NOMO-1 treated with DMSO at 0.1 percent for 48 hours (cell line): ENCODE measurements at regions not wholly inside any gene's neighbourhood (a gene's known extent, or its start where the extent isn't known, plus 50 kb on each side); places are given as distances from the start of the nearest gene placed in this dataset.

Experiments
- DNase-seq: peaks from one replicate; lab custom pipeline; 2025; ENCODE audit not compliant: unreplicated experiment; lab: John Stamatoyannopoulos, UW

DNA sequence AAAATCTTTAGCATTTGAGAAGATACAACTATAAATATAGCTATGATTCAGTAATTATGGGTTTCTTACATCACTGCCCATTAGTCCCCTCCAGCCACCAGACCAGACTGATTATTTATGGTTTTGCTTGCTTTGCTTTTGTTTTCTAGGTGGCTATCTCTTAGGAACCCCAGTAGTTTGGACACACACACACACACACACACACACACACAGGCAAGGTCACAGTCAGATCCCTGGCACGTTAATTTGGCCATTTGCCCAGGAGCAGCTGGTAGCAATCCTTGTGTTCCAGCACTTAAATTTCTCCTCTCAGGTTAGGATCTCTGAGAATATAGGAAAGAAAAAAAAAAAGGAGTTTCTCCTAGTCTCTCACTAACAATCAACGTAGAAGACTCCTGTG is 90.2 kb upstream of the RESF1 start:
- DNase-seq: no peak

DNA sequence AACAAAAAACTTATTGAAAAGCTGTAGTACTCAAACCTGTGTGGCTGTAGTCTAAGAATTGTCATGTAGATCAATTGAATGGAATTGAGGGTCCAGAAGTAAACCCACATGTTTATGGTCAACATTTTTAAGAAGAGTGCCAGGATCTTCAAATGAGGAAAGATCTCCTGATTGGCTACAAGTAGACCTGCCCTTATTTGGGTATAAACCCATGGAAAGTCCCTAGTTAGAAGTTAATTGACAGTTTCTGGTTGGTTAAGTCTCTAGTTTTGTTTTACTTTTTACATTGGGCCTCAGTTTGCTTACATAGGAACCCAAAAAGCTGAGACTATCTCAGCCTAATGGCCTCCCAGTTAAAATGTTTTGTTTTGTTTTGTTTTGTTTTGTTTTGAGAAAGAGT is 91.9 kb upstream of the RESF1 start:
- DNase-seq: no peak

DNA sequence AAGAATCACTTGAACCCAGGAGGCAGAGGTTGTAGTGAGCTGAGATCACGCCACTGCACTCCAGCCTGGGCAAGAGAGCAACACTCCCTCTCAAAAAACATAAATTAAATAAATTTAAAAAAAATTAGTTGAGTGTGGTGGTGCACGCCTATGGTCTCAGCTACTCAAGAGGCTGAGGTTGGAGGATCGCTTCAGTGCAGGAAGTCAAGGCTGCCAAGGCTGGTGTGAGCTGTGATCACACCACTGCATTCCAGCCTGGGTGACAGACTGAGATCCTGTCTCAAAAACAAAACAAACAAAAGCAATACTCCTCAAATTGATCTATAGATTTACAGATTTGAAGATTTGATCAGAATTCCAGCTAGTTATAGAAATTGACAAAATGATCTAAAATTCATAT is 92.7 kb upstream of the RESF1 start:
- DNase-seq: no peak

DNA sequence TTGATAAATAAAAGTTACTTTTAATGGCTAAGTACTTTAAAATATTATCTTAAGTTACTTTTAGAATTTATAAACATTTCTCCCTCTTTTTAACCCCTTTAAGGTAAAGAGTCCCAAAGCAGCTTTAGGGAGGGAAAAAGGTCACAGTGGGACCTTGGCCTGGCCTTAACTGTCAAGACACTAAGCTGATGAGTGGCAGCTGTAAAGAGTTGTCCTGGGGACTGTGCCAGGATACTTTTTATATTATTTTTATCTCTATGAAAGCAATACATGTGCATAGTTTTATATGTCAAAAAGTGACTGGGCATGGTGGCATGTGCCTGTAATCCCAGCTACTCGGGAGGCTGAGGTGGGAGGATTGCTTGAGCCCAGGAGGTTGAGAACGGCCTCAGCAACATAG is 94.2 kb upstream of the RESF1 start:
- no peak for DNase-seq

DNA sequence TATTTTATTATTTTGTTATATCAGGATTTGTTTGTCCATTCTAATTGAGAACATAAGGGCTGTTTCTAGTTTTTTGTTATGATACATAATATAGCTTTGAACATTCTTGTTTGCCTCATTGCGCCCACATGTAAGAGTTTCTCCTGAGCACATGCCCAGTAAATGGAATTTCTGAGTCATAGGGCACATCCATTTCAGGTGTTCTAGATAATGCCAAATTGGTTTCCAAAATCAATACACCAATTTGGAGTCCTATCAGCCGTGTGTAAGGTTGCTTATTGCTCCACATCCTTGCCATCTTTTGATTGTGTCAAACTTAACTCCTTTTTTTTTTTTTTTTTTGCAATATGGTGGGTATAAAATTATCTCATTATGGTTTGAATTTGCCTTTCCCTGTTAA is 97.9 kb upstream of the RESF1 start:
- DNase-seq: no peak

DNA sequence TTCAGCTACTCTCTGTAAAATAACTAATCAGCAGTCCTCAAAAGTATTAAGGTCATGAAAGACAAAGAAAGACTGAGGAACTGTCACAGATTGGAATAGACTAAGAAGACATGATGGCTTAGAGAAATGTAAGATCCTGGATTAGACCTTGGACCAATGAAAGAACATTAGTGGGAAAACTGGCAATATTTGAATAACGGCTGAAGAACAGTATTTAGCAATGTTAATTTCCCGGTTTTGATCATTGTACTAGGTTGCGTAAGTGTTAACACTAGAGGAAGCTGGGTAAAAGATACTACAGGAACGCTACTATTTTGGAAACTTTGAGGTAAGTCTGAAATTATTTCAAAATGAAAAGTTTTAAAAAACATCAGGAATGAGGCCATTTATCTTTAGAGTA is 98.8 kb upstream of the RESF1 start:
- DNase-seq: no peak

DNA sequence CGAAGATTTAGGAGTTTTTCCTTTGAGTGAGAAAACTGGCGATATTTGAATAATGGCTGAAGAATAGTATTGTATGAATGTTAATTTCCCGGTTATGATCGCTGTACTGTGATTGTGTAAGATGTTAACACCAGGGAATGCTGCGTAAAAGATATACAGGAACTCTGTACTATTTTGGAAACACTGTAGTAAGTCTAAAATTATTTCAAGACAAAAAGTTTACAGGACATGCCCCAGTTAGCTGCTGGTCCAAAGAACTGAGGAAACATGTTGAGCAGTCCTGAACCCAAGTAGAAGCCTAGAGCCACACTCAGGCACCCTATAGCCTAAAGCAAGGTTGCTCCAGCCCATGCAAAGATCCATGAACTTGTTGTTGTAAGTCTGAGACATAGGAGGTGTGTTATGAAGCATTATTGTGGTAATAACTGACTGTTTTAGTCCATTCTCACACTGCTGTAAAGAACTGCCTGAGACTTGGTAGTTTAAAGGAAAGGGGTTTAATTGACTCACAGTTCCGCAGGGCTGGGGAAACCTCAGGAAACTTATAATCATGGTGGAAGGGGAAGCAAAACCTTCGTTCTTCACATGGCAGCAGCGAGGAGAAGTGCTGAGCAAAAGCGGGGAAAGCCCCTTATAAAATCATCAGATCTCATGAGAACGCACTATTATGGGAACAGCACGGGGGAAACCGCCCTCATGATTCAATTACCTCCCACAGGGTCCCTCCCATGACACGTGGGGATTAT is 99.8 kb upstream of the RESF1 start:
- no peak for DNase-seq

DNA sequence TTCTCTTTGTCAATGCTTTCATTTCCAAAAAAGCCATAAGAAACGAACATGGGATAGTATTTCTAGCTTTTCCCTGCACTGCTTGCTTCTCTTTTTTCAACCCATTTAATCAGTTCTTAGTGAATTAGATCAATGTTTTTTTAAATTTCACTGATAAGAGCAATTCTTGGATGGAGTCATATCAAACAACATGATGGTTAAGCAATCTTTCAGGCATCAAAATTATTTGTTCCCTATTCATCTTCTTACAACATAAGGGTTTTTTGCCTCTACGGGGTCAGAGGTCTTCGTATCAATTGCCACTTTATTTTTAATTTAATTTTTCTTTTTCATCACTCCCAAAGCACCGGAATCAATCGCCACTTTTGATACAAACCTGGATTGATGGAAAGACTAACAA is 103.8 kb upstream of the RESF1 start:
- DNase-seq: no peak

DNA sequence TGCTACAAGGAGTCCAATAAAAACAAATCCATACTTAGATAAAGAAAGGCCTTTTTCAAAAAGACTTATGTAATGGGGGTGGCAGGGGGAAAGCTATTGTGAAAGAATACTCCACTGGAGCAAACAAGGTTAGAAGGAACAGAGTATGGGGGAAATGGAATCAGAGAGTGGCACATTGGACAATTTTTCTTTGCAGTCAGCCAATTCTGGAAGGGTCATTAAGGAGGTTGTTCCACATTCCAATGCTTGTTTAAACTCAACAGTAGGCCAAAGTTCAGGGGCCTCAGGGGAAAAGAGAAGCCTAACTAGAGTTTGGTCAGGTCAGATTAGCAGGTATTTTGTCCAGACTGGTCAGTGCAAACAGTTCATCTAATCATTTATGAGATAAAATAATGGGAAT is 105.2 kb upstream of the RESF1 start:
- no peak for DNase-seq

DNA sequence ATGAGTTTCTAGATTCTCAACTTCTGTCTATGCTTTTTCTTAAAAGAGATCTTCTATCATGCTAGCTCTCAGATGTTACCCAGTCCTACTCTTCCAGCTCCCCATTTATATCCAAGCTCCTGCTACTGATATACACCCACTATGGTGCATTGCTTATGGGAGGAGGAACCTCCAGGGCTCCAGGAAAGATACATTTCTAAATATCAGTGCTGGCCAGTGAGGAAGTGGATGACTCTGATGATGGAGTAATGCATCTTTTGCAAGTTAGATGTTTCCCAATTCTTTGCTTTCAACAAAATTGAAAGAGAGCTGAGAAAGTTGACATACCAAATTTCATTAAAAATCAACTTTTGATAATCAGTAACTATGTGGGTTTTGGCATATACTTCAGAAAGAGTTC is 105.7 kb upstream of the RESF1 start:
- DNase-seq: peak; percentile 80

DNA sequence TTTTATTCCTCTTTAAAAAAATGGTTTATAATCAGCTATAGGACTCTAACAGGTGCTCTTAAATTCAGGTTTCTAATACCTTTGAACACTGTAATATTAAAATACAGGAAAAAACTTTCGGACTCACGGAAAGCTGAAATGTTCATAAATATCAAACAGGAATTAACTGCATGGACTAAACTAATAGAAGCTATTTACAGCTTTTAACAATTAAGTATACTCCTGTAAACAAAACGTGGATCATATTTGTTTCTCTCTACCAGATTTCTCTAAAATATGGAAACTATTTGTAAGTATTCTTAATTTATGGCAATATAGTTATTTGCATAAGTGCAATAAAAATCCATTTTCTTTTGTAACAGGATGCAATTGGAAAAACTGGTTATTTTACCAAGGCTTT is 108.9 kb upstream of the RESF1 start:
- DNase-seq: no peak

DNA sequence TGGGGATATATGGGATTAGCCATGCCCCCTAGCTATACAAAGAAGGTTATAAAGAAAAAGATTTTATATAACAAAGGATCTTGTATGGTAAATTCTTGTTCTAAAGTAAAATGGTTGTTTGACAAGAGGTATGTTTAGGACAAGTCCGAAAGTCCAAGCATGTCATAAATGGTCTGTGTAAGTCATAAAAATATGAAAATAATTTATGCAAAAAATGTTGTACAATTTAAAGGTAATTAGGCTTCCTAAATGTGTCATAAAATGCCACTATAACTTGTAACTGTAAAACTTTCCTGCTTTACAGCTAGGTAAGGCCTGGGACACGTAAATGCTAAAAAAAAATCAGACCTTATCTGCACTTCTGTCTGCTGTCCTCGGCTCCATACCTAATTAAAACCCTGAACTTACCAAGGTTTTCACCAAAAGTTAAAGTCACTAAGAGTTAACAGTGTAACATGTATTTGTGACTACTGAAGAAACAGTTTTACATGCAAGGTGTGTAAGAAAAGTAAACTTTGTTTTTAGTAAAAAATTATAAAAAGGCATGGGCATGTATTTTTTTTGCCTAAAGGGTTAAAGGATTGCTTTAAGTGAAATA is 110.0 kb upstream of the RESF1 start:
- DNase-seq: no peak

DNA sequence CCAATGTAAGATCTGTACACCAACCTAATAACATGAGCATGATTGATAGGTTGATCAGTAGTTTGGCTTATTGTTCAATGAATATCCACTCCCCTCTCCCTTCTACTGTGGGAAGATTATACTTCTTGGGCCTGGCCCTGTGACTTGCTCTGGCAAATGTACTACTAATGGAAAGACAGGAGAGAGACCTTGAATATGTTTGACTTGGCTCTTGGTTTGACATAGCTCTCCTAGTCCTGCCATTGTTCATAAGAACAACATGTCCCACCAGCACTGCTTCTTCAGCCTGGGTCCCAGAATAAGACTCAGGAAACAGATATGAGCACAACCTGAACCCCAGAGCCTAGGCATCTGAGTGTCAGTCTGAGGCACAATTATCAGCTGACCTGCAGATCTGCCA is 112.8 kb upstream of the RESF1 start:
- DNase-seq: no peak

DNA sequence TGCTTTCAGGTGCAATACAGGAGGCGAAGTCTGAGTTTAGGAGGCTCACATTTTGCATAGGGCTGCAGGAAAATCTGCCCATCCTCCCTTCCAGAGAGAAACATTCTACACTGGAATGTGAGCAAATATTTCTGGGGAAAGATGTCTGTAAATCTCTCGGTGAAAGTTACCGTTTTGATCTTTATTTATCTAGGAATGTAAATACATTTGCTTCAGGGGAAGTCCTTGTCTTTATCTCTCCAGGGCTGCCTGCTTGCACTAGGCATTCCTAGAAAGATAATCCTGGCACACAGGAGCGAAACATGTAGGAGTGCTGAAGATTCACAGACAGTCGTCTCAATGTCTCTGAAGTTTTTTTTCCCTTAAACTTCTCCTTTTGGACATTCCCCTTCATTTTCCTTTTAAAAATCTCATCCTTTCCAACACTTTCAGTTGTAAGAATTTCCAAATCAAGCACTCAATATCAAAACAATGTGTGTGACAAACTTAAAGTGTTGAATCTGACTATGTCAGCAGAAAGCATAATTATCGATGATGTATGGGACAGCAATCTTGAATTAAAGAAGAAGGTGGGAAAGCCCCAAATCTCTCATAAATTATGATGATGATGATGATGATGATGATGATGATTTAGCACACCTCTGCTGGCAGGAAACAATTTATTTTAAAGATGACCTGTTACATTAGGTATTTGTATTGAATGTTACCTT is 113.4 kb upstream of the RESF1 start:
- DNase-seq: no peak

DNA sequence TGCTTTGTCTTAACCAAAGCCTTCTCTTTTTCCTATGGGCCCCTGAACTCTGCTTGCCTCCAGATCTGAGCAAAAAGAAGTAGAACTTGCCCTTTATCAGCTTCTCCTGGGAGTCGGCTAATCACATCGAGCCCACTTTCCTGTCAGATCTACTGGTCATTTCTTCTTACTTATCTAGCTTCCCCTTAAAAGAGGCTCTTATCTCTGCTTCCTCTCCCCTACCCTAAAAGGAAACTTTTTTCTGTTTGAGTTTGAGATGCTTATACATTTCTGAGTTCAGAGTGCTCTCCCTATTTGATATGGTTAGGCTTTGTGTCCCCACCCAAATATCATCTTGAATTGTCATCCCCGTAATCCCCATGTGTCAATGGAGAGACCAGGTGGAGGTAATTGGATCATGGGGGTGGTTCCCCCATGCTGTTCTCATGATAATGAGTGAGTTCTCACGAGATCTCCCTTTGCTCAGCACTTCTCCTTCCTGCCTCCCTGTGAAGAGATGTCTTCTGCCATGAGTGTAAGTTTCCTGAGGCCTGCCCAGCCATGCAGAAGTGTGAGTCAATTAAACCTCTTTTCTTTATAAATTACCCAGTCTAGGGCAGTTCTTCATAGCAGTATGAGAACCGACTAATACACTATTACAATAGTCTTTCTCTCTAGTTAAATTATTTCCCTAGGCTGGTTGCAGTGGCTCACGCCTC is 114.7 kb upstream of the AMN1 start:
- DNase-seq: no peak

DNA sequence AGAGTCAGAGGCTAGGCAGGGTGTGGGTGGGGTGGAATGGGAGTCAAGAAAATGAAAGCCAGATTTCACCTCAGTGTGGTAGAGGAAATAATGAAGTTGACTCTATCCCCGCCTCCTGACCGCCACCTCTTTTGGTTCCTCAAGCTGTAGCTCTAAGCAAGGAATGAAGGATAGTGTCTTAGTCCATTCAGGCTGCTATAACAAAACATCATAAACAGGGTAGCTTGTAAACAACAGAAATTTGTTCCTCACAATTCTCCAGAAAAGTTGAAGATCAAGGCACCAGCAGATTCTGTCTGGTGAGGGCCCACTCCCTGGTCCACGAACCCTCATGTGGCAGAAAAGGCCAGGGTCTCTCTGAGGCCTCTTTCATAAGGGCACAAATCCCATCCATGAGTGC is 109.1 kb upstream of the AMN1 start:
- DNase-seq: no peak

DNA sequence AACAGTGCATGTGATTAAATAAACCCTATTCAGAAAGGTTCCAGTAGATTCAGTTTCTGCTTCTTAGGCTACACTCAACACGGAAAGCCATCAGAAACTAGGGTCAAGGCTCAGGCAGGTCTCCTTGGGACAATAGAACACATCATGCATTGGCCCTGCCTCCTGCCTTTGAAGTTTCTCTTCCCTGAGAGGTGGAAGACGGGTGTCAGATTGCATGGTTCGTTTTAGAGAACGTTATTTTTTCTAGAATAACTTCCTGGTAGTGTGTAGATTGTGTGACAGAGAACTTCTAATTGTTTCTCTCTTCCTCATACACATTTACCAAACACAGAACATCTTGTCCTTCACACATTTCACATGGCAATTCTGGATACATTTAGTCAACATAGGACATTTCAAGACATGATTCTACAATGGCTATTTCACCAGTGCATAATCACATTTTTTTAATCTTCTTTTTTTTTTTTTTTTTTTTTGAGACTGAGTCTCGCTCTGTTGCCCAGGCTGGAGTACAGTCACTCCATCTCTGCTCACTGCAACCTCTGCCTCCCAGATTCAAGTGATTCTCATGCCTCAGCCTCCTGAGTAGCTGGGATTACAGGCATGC is 106.6 kb upstream of the AMN1 start:
- DNase-seq: no peak

DNA sequence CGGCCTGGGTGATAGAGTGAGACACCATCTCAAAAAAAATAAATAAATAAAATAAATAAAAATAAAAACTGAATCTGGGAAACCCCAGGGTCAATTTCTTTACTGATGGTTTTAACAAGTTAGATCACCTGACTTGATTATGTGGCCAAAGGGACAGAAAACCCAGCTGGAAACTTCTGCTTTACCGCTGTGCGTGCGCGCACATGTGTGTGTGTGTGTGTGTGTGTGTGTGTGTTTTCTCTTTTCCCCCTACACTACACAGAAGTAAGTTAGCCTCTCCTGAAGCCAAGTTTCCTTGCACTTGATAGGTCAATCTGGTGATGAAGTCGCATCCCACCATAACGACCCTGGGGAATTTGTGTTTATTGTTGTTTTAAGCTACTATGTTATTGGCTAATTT is 105.3 kb upstream of the AMN1 start:
- DNase-seq: no peak

DNA sequence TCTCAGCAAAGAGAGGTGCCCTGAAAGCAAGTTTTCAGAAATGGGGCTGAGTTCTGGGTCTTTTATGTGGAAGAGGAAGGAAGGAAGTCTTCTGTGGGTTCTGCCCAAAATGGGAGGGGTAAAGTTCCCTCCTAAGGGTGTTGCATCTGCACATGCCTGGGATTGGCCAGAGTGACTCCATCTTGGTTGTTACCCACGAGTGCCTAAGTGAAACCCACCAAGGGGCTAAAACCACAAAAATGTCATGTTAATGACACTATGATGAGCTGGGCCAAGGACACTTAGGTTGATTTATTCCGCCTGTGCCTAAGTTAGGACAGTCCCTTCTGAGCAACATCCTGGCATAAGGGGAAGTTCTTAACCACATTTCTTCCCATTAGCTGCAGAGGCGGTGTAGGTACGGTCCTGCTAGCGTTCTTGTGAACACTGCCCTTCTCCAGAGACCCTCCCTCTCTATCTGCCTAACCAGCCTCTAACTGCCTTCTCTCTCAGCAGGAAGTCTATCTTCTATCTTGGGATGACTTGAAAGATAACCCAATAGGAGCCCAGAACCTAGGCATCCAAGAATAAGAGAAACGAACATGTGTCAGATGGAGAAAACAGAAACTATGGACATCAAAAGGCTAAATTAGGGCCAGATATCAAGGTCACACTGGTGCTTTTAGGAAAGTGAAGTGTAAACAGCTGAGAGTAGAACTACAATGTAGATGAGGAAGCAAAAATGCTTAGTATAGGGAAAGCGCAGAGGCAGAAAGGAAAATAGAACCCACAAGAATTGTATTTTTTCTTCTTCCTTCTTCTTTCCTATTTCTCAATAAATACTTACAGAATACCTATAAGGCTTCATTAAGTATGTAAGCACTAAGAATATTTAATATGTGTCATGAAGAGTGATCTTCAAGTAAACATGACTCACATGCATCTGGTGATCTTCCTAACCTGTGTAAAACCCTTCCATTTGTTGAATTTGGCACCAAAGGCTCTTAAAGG is 104.2 kb upstream of the AMN1 start:
- DNase-seq: peak; percentile 98

DNA sequence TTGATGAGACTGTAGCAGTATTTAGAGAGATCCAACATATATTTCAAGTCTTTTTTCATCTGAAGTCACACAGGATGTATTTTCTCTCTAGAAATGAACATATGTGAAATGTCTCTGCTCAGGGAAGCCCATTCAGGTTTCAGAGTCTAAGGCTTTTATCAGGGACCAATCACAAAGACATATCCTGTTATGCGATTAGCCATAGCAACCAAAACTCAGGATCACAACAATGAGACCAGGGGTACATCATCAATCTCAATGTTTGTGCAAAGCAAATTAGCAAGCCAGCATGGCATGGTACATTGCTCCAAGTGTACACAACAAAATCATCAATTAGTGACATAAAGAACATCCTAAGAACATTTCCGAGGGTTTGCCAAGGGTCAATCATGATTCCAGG is 99.2 kb upstream of the AMN1 start:
- no peak for DNase-seq
